IPS DF 6.9 (cell line): ENCODE measurements at regions not wholly inside any gene's neighbourhood (a gene's known extent, or its start where the extent isn't known, plus 50 kb on each side); places are given as distances from the start of the nearest gene placed in this dataset.

Source experiments
- DNase-seq: peaks from one replicate; pipeline ENCODE4 v3.0.0-alpha.2; 2013; ENCODE audit warnings: low read depth, low spot score
- H3K27ac ChIP-seq: one replicate; pipeline ENCODE4 v1.5.1; 2013; ENCODE audit warnings: low read length, control low read depth
- H3K27me3 ChIP-seq: 2 replicates; pipeline ENCODE4 v1.6.1; 2013; ENCODE audit warnings: mild to moderate bottlenecking, low read length; ENCODE audit not compliant: control insufficient read depth, insufficient read depth
- H3K36me3 ChIP-seq: 2 replicates; pipeline ENCODE4 v1.6.1; 2013; ENCODE audit warnings: low read length; ENCODE audit not compliant: control insufficient read depth, insufficient read depth
- H3K4me1 ChIP-seq: 2 replicates; pipeline ENCODE4 v1.6.1; 2013; ENCODE audit warnings: low read length; ENCODE audit not compliant: control insufficient read depth, insufficient read depth
- H3K4me3 ChIP-seq: 2 replicates; pipeline ENCODE4 v1.5.1; 2013; ENCODE audit warnings: mild to moderate bottlenecking, low read length
- H3K9me3 ChIP-seq: 2 replicates; pipeline ENCODE4 v1.6.1; 2013; ENCODE audit warnings: low read length, inconsistent platforms; ENCODE audit not compliant: control insufficient read depth, insufficient read depth
- WGBS: extraction: QIAGEN DNeasy Blood & Tissue Kit; methylation state at CpG from one replicate; pipeline ENCODE4 v1.1.7; 2013; ENCODE audit warnings: mixed read lengths, missing lambda C conversion rate; ENCODE audit not compliant: insufficient read length, insufficient coverage; 5-methylcytosine and 5-hydroxymethylcytosine counted together

GRCh38 chrX:137215467-137215866, 181.7 kb upstream of the GPR101 start:
- no CpG with 5 or more reads among the region's 1 CpG for WGBS
- Histone ChIP-seq H3K27me3 (no peaks in the 10 kb centered on the region), H3K36me3 (no peaks in the 10 kb centered on the region), H3K4me1 (no peaks in the 10 kb centered on the region), H3K9me3 (no peaks in the 10 kb centered on the region), H3K27ac (no peak overlapping the region), H3K4me3 (no peak overlapping the region)
- no peak for DNase-seq

- Histone ChIP-seq H3K36me3 (no peaks in the 10 kb centered on the region), H3K4me1 (no peaks in the 10 kb centered on the region)
- no CpG with 5 or more reads among the region's 4 CpGs for WGBS
These were observed 178.4 kb upstream of the GPR101 start for GRCh38 chrX:137212078-137212632.

GRCh38 chrX:137198040-137198439, 164.2 kb upstream of the GPR101 start:
- no peaks in the 10 kb centered on the region for H3K27me3 ChIP-seq
- DNase-seq, result no peak
- no CpG with 5 or more reads among the region's 4 CpGs for WGBS
- H3K9me3 ChIP-seq, result no peaks in the 10 kb centered on the region
- no peak overlapping the region for H3K27ac ChIP-seq
- no peak overlapping the region for H3K4me3 ChIP-seq
- no peaks in the 10 kb centered on the region for H3K36me3 ChIP-seq
- no peaks in the 10 kb centered on the region for H3K4me1 ChIP-seq

More at GRCh38 chrX:137212078-137212632, 178.4 kb upstream of the GPR101 start:
- no peaks in the 10 kb centered on the region for H3K9me3 ChIP-seq
- H3K27ac ChIP-seq, result no peak overlapping the region
- H3K27me3 ChIP-seq, result no peaks in the 10 kb centered on the region
- no peak overlapping the region for H3K4me3 ChIP-seq
- DNase-seq, result no peak

GRCh38 chrX:137195991-137196390, 162.2 kb upstream of the GPR101 start:
- WGBS, result no CpG with 5 or more reads among the region's 2 CpGs
- Histone ChIP-seq H3K27me3 (no peaks in the 10 kb centered on the region), H3K4me3 (no peak overlapping the region), H3K27ac (no peak overlapping the region), H3K36me3 (no peaks in the 10 kb centered on the region), H3K9me3 (no peaks in the 10 kb centered on the region), H3K4me1 (no peaks in the 10 kb centered on the region)
- no peak for DNase-seq

- H3K4me3 ChIP-seq, result no peak overlapping the region
- H3K27ac ChIP-seq, result no peak overlapping the region
- WGBS, result no CpG with 5 or more reads among the region's 2 CpGs
- no peaks in the 10 kb centered on the region for H3K36me3 ChIP-seq
- no peaks in the 10 kb centered on the region for H3K27me3 ChIP-seq
- no peaks in the 10 kb centered on the region for H3K9me3 ChIP-seq
- DNase-seq, result no peak
- no peaks in the 10 kb centered on the region for H3K4me1 ChIP-seq
These were observed 161.5 kb upstream of the GPR101 start for GRCh38 chrX:137195296-137195695.

- Histone ChIP-seq H3K27me3 (no peaks in the 10 kb centered on the region), H3K4me3 (no peak overlapping the region), H3K27ac (no peak overlapping the region), H3K9me3 (no peaks in the 10 kb centered on the region), H3K4me1 (no peaks in the 10 kb centered on the region), H3K36me3 (no peaks in the 10 kb centered on the region)
- WGBS, result no CpG with 5 or more reads among the region's 4 CpGs
- peak; percentile 29 for DNase-seq
These were observed 160.4 kb upstream of the GPR101 start for GRCh38 chrX:137194164-137194563.

- H3K27me3 ChIP-seq, result no peaks in the 10 kb centered on the region
- H3K36me3 ChIP-seq, result no peaks in the 10 kb centered on the region
- no peak overlapping the region for H3K27ac ChIP-seq
- H3K4me3 ChIP-seq, result no peak overlapping the region
- no peaks in the 10 kb centered on the region for H3K4me1 ChIP-seq
- H3K9me3 ChIP-seq, result no peaks in the 10 kb centered on the region
- DNase-seq, result no peak
- WGBS, result no CpG with 5 or more reads among the region's 4 CpGs
These were observed 153.7 kb upstream of the GPR101 start for GRCh38 chrX:137187540-137187939.

- Histone ChIP-seq H3K9me3 (no peaks in the 10 kb centered on the region), H3K36me3 (no peaks in the 10 kb centered on the region), H3K27ac (no peak overlapping the region), H3K4me1 (no peaks in the 10 kb centered on the region), H3K27me3 (no peaks in the 10 kb centered on the region), H3K4me3 (no peak overlapping the region)
- DNase-seq, result no peak
- no CpG with 5 or more reads among the region's 3 CpGs for WGBS
These were observed 144.6 kb upstream of the GPR101 start for GRCh38 chrX:137178392-137178791.

- no peaks in the 10 kb centered on the region for H3K9me3 ChIP-seq
- no CpG with 5 or more reads among the region's 3 CpGs for WGBS
- H3K27ac ChIP-seq, result no peak overlapping the region
- no peaks in the 10 kb centered on the region; the same call in 1 of the 2 replicates for H3K4me1 ChIP-seq
- no peaks in the 10 kb centered on the region for H3K27me3 ChIP-seq
- H3K36me3 ChIP-seq, result no peaks in the 10 kb centered on the region
- no peak overlapping the region for H3K4me3 ChIP-seq
- DNase-seq, result no peak
These were observed 138.6 kb upstream of the GPR101 start for GRCh38 chrX:137172317-137172948.

GRCh38 chrX:137171626-137172025, 137.8 kb upstream of the GPR101 start:
- no peak overlapping the region for H3K4me3 ChIP-seq
- H3K9me3 ChIP-seq, result no peaks in the 10 kb centered on the region
- WGBS, result no CpG with 5 or more reads among the region's 1 CpG
- no peaks in the 10 kb centered on the region for H3K27me3 ChIP-seq
- no peaks in the 10 kb centered on the region; the same call in 1 of the 2 replicates for H3K4me1 ChIP-seq
- no peak overlapping the region for H3K27ac ChIP-seq
- no peaks in the 10 kb centered on the region for H3K36me3 ChIP-seq
- no peak for DNase-seq

GRCh38 chrX:137166591-137166990, 132.8 kb upstream of the GPR101 start:
- Histone ChIP-seq H3K4me3 (no peak overlapping the region), H3K4me1 (no peaks in the 10 kb centered on the region; the same call in 1 of the 2 replicates), H3K36me3 (no peaks in the 10 kb centered on the region), H3K27ac (no peak overlapping the region), H3K27me3 (no peaks in the 10 kb centered on the region), H3K9me3 (no peaks in the 10 kb centered on the region)
- WGBS, result no CpG with 5 or more reads among the region's 2 CpGs
- no peak for DNase-seq
